Endothelial cell (in vitro differentiated cells): ENCODE measurements at regions not wholly inside any gene's neighbourhood (a gene's known extent, or its start where the extent isn't known, plus 50 kb on each side); places are given as distances from the start of the nearest gene placed in this dataset.

Experiments used
- DNase-seq: peaks from one replicate; pipeline ENCODE4 v3.0.0; 2021; ENCODE audit warnings: low spot score
- H3K27ac Mint-ChIP-seq: one replicate; pipeline ENCODE4 v1.8.0; 2021; ENCODE audit warnings: mixed read lengths, inconsistent platforms; ENCODE audit not compliant: unreplicated experiment
- H3K27me3 Mint-ChIP-seq: one replicate; pipeline ENCODE4 v1.8.0; 2021; ENCODE audit warnings: mild to moderate bottlenecking, moderate library complexity, mixed read lengths, inconsistent platforms; ENCODE audit not compliant: unreplicated experiment
- H3K36me3 Mint-ChIP-seq: one replicate; pipeline ENCODE4 v1.8.0; 2021; ENCODE audit warnings: mild to moderate bottlenecking, low read depth, mixed read lengths, inconsistent platforms; ENCODE audit not compliant: unreplicated experiment
- H3K4me1 Mint-ChIP-seq: one replicate; pipeline ENCODE4 v1.8.0; 2021; ENCODE audit warnings: mild to moderate bottlenecking, mixed read lengths, inconsistent platforms; ENCODE audit not compliant: unreplicated experiment
- H3K4me3 Mint-ChIP-seq: one replicate; pipeline ENCODE4 v1.8.0; 2021; ENCODE audit warnings: mild to moderate bottlenecking, mixed read lengths, inconsistent platforms; ENCODE audit not compliant: unreplicated experiment
- H3K9me3 Mint-ChIP-seq: one replicate; pipeline ENCODE4 v1.8.0; 2021; ENCODE audit warnings: mixed read lengths, inconsistent platforms; ENCODE audit not compliant: unreplicated experiment
- TF ChIP-seq, protein P1 (sequence below): fragments of 200-600 bp; sonication (generic); IDR thresholded peaks from one replicate; pipeline ENCODE4 v1.5.0; 2021; ENCODE audit warnings: antibody characterized with exemption; ENCODE audit not compliant: unreplicated experiment

DNA sequence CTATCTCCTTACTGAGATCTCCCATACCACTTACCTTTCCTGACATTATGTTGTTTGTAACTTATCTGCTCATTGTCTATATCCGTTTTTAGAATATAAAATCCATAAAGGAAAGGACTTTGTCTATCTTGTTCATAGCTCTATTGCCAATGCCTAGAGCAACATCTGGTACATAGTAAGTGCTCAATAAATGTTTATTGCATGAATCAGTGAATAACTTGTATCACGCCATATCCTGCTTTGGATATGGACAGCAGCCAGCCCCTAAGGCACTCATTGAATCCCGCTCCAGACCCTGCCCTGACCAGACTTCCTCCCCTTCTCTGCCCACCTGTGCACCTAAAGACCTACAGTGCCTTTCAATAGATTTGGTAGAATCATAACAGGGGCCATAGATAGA, 298.1 kb upstream of the PLXNA2 start:
- H3K4me1 Mint-ChIP-seq: peaks cover 6% of the 10 kb centered on the region
- H3K36me3 Mint-ChIP-seq: no peaks in the 10 kb centered on the region
- no peaks in the 10 kb centered on the region for H3K9me3 Mint-ChIP-seq
- peaks cover 3% of the 10 kb centered on the region for H3K27me3 Mint-ChIP-seq
- H3K4me3 Mint-ChIP-seq: no peak overlapping the region
- no peak overlapping the region for H3K27ac Mint-ChIP-seq
- DNase-seq: no peak
- TF ChIP-seq, protein P1, sequence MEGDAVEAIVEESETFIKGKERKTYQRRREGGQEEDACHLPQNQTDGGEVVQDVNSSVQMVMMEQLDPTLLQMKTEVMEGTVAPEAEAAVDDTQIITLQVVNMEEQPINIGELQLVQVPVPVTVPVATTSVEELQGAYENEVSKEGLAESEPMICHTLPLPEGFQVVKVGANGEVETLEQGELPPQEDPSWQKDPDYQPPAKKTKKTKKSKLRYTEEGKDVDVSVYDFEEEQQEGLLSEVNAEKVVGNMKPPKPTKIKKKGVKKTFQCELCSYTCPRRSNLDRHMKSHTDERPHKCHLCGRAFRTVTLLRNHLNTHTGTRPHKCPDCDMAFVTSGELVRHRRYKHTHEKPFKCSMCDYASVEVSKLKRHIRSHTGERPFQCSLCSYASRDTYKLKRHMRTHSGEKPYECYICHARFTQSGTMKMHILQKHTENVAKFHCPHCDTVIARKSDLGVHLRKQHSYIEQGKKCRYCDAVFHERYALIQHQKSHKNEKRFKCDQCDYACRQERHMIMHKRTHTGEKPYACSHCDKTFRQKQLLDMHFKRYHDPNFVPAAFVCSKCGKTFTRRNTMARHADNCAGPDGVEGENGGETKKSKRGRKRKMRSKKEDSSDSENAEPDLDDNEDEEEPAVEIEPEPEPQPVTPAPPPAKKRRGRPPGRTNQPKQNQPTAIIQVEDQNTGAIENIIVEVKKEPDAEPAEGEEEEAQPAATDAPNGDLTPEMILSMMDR: no peak

DNA sequence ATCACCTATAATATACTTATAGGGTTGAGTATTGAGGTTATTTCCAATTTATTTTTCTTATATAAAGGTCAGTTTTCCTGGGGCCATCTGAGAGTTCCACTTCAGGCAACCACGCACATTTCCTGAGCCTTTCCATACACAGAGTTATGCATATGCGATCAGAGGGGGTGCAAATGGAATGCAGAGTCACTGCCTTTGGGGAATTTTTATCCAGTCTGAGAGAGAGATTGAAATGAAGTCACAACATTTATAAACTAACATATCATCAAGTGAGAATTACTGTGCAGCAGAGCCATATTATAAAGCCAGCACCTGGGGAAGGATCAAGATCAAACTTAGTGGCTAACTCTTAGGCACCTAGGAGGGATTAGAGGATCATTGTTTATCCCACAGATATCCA, 299.9 kb upstream of the PLXNA2 start:
- Mint-ChIP-seq H3K36me3 (no peaks in the 10 kb centered on the region), H3K4me3 (no peak overlapping the region), H3K9me3 (no peaks in the 10 kb centered on the region), H3K4me1 (no peaks in the 10 kb centered on the region), H3K27ac (no peak overlapping the region), H3K27me3 (peaks cover 3% of the 10 kb centered on the region)
- DNase-seq: no peak
- TF ChIP-seq, protein P1: no peak

DNA sequence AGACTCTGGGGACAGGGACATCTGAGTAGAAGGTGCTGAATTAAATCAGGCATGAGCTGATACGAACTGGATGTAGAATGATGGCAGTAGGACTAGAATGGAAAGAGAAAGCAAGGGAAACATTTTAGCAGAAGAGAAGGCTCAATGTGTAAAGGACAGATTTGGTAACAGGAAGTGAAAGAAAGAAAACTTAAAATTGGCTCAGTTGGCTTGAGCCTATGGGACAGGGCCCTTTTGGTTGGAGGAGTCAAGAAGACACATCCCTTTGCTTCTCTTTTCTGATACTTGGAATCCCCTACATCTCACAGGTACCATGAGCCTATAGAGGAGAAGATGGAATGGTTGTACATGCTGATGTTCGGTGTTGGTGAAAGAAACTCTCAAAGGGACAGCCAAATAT, 300.6 kb upstream of the PLXNA2 start:
- no peaks in the 10 kb centered on the region for H3K36me3 Mint-ChIP-seq

DNA sequence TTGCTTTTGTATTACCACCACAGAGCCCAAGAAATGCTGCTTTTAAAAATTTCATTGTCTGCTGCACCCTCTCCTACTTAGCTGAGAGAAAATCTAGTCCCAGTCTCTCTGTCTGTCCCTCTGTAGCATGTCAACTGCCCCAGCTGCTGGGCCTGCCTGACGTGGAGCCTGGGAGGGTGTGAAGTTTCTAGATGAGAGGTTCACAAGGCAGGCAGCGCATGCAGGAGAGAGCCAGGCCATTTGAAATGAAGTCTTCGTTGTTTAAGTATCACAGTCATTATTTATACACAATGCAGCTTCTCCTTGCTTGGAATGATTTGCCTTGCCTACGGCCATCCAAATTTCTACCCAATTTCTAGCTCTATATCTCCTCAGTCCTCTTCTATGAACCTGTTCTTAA, 306.8 kb upstream of the PLXNA2 start:
- H3K27ac Mint-ChIP-seq: no peak overlapping the region
- H3K4me3 Mint-ChIP-seq: no peak overlapping the region
- H3K4me1 Mint-ChIP-seq: no peaks in the 10 kb centered on the region
- TF ChIP-seq, protein P1: no peak
- DNase-seq: no peak
- H3K27me3 Mint-ChIP-seq: no peaks in the 10 kb centered on the region
- H3K36me3 Mint-ChIP-seq: no peaks in the 10 kb centered on the region
- no peaks in the 10 kb centered on the region for H3K9me3 Mint-ChIP-seq

More for the DNA sequence above, 300.6 kb upstream of the PLXNA2 start:
- peaks cover 3% of the 10 kb centered on the region for H3K27me3 Mint-ChIP-seq
- no peaks in the 10 kb centered on the region for H3K9me3 Mint-ChIP-seq
- TF ChIP-seq, protein P1: no peak
- H3K4me3 Mint-ChIP-seq: no peak overlapping the region
- H3K4me1 Mint-ChIP-seq: no peaks in the 10 kb centered on the region
- no peak for DNase-seq
- no peak overlapping the region for H3K27ac Mint-ChIP-seq

DNA sequence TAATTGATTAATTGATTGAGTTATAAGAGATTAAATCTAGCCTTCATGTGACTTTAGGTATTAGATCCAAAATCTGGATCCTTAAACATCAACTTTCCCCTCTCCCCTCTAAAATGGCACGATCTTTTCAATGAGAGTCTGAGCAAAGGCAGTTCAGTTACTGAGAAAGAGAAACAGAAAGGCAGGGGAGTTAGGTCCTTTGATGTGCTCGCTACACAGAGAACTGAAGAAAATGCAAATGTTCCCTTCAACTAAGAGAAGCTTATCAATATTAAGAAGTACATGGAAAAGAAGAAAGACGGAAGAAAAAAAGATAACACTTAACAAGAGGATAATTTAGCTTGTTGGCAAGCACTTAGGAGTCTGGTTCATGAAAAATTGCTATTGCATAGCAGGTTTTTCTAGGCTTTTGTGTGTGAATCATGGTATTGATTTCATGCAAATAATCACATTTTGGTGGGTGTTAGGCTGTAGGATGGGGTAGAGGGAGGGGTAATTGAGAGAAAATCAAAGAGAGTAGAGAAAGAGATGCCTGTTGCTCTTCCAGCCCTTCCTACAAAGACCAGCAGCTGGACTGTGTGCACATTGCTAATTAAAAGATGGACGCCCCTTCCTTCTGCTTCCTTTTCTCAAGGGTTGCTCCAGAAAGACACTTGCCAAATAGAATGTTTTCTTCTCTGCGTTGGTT, 307.6 kb upstream of the PLXNA2 start:
- no peaks in the 10 kb centered on the region for H3K9me3 Mint-ChIP-seq
- TF ChIP-seq, protein P1: no peak
- H3K4me1 Mint-ChIP-seq: no peaks in the 10 kb centered on the region
- H3K36me3 Mint-ChIP-seq: no peaks in the 10 kb centered on the region
- H3K27me3 Mint-ChIP-seq: no peaks in the 10 kb centered on the region
- no peak overlapping the region for H3K4me3 Mint-ChIP-seq
- DNase-seq: no peak
- no peak overlapping the region for H3K27ac Mint-ChIP-seq
